ENCODE measurements at regions not wholly inside any gene's neighbourhood (a gene's known extent, or its start where the extent isn't known, plus 50 kb on each side); places are given as distances from the start of the nearest gene placed in this dataset.
"Not testable (repeated sequence)": the region's sequence is repeated elsewhere in the genome, so short reads cannot be mapped to it uniquely, and the experiment has no call there.

GRCh38 chr2:7524195-7524594 is 607.0 kb downstream of the RNF144A start:
- DNase-seq (ENCODE audit: low read depth, low spot score) = no peak

GRCh38 chr2:7525746-7526145 is 608.5 kb downstream of the RNF144A start:
- no peak for DNase-seq (ENCODE audit: low read depth, low spot score)

- DNase-seq (ENCODE audit: low read depth, low spot score) = no peak
Observed at GRCh38 chr2:7527165-7527722, 610.0 kb downstream of the RNF144A start.

- no peak for DNase-seq (ENCODE audit: low read depth, low spot score)
Observed at GRCh38 chr2:7530001-7530400, 612.8 kb downstream of the RNF144A start.

DNA sequence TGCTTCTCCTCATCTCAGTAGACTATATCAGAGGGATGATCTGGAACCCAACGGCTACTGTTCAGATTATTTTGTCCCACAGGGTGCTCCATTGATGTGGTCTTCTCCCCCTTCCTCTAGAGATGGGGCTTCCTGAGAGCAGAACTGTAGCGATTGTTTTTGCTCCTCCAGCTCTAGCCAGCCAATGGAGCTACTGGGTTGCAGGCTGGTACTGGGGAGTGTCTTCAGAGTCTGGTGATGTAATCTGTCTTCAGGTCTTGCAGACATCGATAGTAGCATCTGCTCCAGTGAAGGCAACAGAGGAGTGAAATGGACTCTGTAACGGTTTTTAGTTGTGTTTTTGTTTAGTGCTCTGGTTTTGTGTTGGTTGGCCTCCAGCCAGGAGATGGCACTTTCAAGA is 621.9 kb downstream of the RNF144A start:
- DNase-seq (ENCODE audit: low read depth, low spot score) = no peak

- no peak for DNase-seq (ENCODE audit: low read depth, low spot score)
Observed at GRCh38 chr2:7539760-7540159, 622.5 kb downstream of the RNF144A start.

GRCh38 chr2:7552825-7553570 is 635.8 kb downstream of the RNF144A start:
- DNase-seq (ENCODE audit: low read depth, low spot score) = no peak

DNA sequence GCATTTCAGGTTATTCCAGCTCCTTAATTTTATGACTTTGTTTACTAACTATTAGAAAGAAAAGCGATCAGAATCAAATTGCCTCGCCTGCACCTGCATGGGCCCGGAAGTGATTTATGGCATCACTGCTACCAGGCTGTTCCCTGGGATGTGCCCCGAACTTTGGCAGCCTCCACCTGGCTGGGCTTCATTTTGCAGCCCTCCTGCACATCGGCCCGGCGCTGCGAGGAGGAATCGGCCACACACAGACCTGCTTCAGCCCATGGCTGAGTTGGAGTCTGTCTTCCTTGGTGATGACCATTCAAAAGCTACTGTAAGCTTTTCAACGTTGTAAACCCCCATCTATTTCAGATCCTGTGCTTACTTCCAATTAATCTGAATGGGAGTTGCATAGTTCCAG is 638.0 kb downstream of the RNF144A start:
- no peak for DNase-seq (ENCODE audit: low read depth, low spot score)

GRCh38 chr2:7557376-7557775 is 640.2 kb downstream of the RNF144A start:
- DNase-seq (ENCODE audit: low read depth, low spot score) = no peak

GRCh38 chr2:7559791-7560190 is 642.6 kb downstream of the RNF144A start:
- DNase-seq (ENCODE audit: low read depth, low spot score) = no peak

DNA sequence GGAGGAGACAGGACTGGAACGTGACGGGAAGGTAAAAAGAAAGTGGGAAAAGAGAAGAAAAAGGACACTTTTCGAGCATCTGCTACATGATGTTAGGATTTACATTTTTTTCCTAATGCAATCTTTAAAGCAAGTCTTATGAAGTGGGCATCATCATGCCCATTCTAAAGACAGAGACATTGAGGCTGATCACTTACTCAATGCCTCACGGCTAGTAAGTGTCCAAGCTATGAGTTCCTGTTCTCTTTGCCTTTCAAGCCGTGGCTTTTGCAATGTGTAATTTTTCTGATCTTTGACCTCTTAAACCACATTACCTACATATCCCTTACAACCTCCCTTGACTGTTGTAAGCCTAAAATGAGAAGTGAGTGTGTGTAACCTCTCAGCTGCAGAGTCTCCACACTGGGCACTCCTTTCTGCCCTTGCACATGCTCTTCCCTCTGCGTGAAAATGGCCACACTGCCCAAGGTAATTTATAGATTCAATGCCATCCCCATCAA is 649.2 kb downstream of the RNF144A start:
- DNase-seq (ENCODE audit: low read depth, low spot score) = no peak

GRCh38 chr2:7567116-7567515 is 649.9 kb downstream of the RNF144A start:
- DNase-seq (ENCODE audit: low read depth, low spot score) = not testable (repeated sequence)

GRCh38 chr2:7567646-7568045 is 650.4 kb downstream of the RNF144A start:
- no peak for DNase-seq (ENCODE audit: low read depth, low spot score)

GRCh38 chr2:7570247-7570646 is 653.0 kb downstream of the RNF144A start:
- no peak for DNase-seq (ENCODE audit: low read depth, low spot score)

GRCh38 chr2:7571701-7572100 is 654.5 kb downstream of the RNF144A start:
- DNase-seq (ENCODE audit: low read depth, low spot score) = no peak

DNA sequence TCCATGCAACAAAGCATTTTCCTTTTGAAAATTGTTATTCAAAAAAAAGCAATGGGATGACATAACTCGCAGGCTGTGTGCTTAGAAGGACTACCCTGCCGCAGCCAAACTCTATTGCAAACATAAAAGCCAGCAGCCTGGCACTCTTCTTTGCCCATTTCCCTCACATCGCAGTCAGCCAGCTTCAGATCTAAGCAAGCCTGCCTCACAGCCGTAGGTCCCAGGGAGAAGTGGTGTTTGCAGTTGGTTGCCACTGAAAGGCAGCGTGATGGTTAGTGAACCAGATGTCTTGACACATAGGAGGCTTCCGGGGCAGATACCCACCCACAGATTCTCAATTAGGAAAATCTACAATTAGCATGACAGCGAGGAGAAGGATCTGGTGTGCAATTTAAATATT is 655.2 kb downstream of the RNF144A start:
- no peak for DNase-seq (ENCODE audit: low read depth, low spot score)

DNA sequence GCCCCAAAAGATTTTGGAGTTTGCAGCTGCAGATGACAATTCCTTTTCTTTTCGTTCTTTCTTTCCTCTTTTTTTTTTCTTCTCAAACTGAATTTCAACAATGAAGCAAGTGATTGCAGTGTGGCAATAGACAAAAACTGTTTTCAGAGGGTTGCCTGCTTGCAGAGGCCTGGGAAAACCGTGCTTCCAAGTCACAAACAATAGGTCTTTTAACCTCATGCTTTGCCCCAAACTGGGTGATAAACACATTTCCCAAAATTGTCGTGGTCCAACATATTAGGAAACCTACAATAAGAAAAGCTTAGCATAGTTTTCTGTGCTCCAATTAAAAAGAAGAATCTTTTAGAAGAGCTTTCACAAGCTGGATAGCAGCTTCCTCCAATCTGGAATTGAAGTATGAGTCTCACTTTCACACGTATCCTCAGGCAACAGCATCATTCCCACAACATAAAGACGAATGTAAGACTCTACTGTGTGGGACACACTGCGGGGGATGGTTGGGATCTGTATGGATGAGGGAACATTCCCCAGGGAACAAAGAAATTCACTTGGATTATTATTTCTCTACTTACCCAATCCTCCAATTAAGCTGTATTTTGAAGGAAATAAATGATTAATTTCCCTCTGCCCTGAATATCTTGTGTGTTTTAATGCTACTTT is 656.1 kb downstream of the RNF144A start:
- DNase-seq (ENCODE audit: low read depth, low spot score) = no peak

GRCh38 chr2:7574385-7574784 is 657.2 kb downstream of the RNF144A start:
- DNase-seq (ENCODE audit: low read depth, low spot score) = no peak

DNA sequence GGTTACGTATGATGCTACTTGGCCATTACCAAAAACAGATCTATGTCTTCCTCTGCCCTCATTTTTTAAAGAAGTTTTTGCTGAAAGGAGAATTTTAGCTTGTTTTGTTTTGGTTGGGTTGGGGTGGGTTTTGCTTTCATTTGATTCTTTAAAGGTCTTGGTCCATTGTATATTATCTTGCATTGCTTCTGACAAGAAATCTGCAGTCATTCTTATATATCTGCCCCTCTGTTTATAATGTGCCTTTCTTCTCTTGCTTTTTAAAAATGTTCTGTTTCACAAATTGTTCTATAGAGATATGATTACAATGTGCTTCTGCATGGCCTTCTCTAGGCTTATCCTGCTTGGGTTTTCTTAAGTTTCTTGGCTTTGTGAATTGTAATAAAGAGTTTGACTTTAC is 660.6 kb downstream of the RNF144A start:
- DNase-seq (ENCODE audit: low read depth, low spot score) = no peak

DNA sequence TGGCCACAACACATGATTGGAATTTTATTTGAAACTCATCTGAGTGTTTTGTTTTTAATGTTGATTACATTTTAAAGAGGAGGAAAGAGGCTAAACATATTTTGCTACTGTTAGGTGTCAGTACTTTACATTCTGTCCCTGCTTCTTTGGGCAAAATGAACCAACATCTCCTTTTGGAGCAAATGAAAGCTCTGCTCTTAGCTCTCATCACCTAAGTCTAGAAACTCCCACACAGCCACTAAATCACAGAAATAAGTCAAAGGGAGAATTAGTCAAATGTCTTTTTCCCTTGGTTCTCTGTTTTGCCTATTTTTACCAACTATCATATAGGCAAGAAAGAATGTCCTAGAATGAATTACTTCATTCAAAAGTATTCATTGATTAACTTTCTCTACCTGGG is 666.8 kb downstream of the RNF144A start:
- no peak for DNase-seq (ENCODE audit: low read depth, low spot score)

DNA sequence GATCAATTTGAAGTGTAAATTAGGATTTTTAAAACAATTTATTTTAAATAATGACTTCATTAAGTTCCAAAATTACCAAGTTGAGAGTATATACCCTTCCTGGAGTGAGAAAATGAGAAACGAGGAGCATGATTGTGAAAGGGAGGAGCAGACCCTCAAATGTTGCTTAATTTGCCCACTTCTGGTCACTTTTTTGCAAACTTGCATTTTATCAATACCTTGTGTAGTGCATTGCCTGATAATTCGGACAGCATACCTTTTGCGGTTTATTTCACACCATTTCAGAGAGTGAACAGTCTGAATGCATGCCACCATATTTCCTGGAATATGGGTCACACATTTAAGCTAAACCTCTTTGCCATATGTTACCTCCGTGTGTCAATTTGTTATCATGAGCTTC is 669.7 kb downstream of the RNF144A start:
- no peak for DNase-seq (ENCODE audit: low read depth, low spot score)

DNA sequence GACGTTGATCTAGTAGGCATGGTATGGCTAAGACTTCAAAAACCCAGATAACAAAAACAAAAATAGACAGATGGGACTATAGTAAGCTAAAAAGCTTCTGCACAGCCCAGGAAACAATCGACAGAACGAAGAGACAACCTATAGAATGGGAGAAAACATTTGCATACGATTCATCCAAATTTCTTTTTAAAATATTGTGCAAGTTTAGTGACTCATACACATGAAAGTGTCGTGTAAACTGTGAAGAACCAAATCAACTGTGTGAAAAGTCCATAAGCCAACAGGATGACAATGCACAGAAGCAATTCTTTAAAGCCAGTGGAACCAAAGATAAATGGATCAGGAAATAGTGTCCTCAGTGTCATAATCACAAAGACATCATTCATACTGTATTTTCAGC is 671.1 kb downstream of the RNF144A start:
- DNase-seq (ENCODE audit: low read depth, low spot score) = no peak

- DNase-seq (ENCODE audit: low read depth, low spot score) = no peak
Observed at GRCh38 chr2:7592618-7593140, 675.5 kb downstream of the RNF144A start.

All from ELF-1 (cell line).